MCF 10A (cell line): ENCODE measurements at regions not wholly inside any gene's neighbourhood (a gene's known extent, or its start where the extent isn't known, plus 50 kb on each side); places are given as distances from the start of the nearest gene placed in this dataset.

Experiments used
- BruUV-seq: library from RNA; stranded (reverse); fragments of 400-500 nt; replicated peaks from 2 replicates; lab custom pipeline; 2021; lab: Mats Ljungman, UMichigan
- CTCF ChIA-PET: fragments of 300-600 bp; sonication (Branson Sonifier 250); formaldehyde crosslinking; extraction: SDS; loops from one replicate; lab custom pipeline; 2021; ENCODE audit warnings: antibody characterized with exemption, inconsistent platforms; lab: Yijun Ruan, JAX
- POLR2A ChIA-PET: fragments of 300-600, 350-650 bp; sonication (Branson Sonifier 250); formaldehyde crosslinking; extraction: SDS; loops from one replicate; lab custom pipeline; 2020; ENCODE audit warnings: antibody characterized with exemption, inconsistent platforms; lab: Yijun Ruan, JAX
- DNase-seq: peaks from one replicate; pipeline ENCODE4 v3.0.0-alpha.2; 2018; ENCODE audit not compliant: unreplicated experiment
- H3K27ac Mint-ChIP-seq: one replicate; pipeline ENCODE4 v1.8.0; 2022; ENCODE audit warnings: mild to moderate bottlenecking, low read depth, mixed read lengths; ENCODE audit not compliant: unreplicated experiment
- H3K27me3 Mint-ChIP-seq: one replicate; pipeline ENCODE4 v1.8.0; 2022; ENCODE audit warnings: mixed read lengths; ENCODE audit not compliant: insufficient read depth, unreplicated experiment
- H3K36me3 Mint-ChIP-seq: one replicate; pipeline ENCODE4 v1.8.0; 2022; ENCODE audit warnings: mild to moderate bottlenecking, moderate library complexity, mixed read lengths; ENCODE audit not compliant: insufficient read depth, unreplicated experiment
- H3K4me1 Mint-ChIP-seq: one replicate; pipeline ENCODE4 v1.8.0; 2022; ENCODE audit warnings: mixed read lengths; ENCODE audit not compliant: insufficient read depth, unreplicated experiment
- H3K4me3 Mint-ChIP-seq: one replicate; pipeline ENCODE4 v1.8.0; 2022; ENCODE audit warnings: mild to moderate bottlenecking, moderate library complexity, mixed read lengths; ENCODE audit not compliant: unreplicated experiment
- H3K9me3 Mint-ChIP-seq: one replicate; pipeline ENCODE4 v1.8.0; 2022; ENCODE audit warnings: mixed read lengths; ENCODE audit not compliant: unreplicated experiment
- CTCF ChIP-seq: fragments of 200-600 bp; IDR thresholded peaks from one replicate; pipeline ENCODE4 v1.8.0; 2022; ENCODE audit warnings: antibody characterized with exemption, mild to moderate bottlenecking; ENCODE audit not compliant: unreplicated experiment
- intact Hi-C: fragments of 100-400 bp; cut with micrococcal nuclease; formaldehyde crosslinking; loops from 2 replicates; pipeline ENCODE4 v1.14.1; 2022

- no peak for TF ChIP-seq CTCF
- no peak overlapping the region for H3K27ac Mint-ChIP-seq
- no peak for DNase-seq
- intact Hi-C loops = no loop called here
- H3K27me3 Mint-ChIP-seq = peaks cover 9% of the 10 kb centered on the region
- H3K9me3 Mint-ChIP-seq = no peaks in the 10 kb centered on the region
- no peaks in the 10 kb centered on the region for H3K4me1 Mint-ChIP-seq
- no peaks in the 10 kb centered on the region for H3K36me3 Mint-ChIP-seq
- no peak overlapping the region for H3K4me3 Mint-ChIP-seq
- no TSS peak for BruUV-seq
- ChIA-PET POLR2A (no interaction called here), CTCF (interaction anchor here (0.6 kb wide), 2 partner anchors 237 to 399 kb away, joined by 3 to 5 read pairs; no protein-coding TSS in a partner anchor)
Observed at GRCh38 chr3:869734-870133, 223.1 kb upstream of the CNTN6 start.

- no peak for TF ChIP-seq CTCF
- CTCF ChIA-PET = no interaction called here
- H3K4me1 Mint-ChIP-seq = no peaks in the 10 kb centered on the region
- intact Hi-C loops = no loop called here
- H3K9me3 Mint-ChIP-seq = no peaks in the 10 kb centered on the region
- no peaks in the 10 kb centered on the region for H3K36me3 Mint-ChIP-seq
- no peak overlapping the region for H3K4me3 Mint-ChIP-seq
- POLR2A ChIA-PET = no interaction called here
- H3K27ac Mint-ChIP-seq = no peak overlapping the region
- DNase-seq = no peak
- H3K27me3 Mint-ChIP-seq = peaks cover 7% of the 10 kb centered on the region
- no TSS peak for BruUV-seq
Observed at GRCh38 chr3:871651-872050, 221.2 kb upstream of the CNTN6 start.

GRCh38 chr3:877001-877400 lies 215.8 kb upstream of the CNTN6 start:
- no TSS peak for BruUV-seq
- POLR2A ChIA-PET = no interaction called here
- no peaks in the 10 kb centered on the region for H3K27me3 Mint-ChIP-seq

GRCh38 chr3:878746-879145 lies 214.1 kb upstream of the CNTN6 start:
- intact Hi-C loops = no loop called here
- POLR2A ChIA-PET = no interaction called here
- H3K27me3 Mint-ChIP-seq = no peaks in the 10 kb centered on the region
- H3K9me3 Mint-ChIP-seq = no peaks in the 10 kb centered on the region
- no peaks in the 10 kb centered on the region for H3K36me3 Mint-ChIP-seq
- H3K4me1 Mint-ChIP-seq = no peaks in the 10 kb centered on the region
- BruUV-seq = no TSS peak
- CTCF ChIA-PET = interaction anchor here (0.9 kb wide), 1 partner anchor 19 kb away, joined by 6 read pairs; no protein-coding TSS in a partner anchor
- no peak for TF ChIP-seq CTCF
- H3K4me3 Mint-ChIP-seq = no peak overlapping the region
- H3K27ac Mint-ChIP-seq = no peak overlapping the region
- DNase-seq = no peak

More at GRCh38 chr3:877001-877400, 215.8 kb upstream of the CNTN6 start:
- intact Hi-C loops = no loop called here
- Mint-ChIP-seq H3K27ac (no peak overlapping the region), H3K4me3 (no peak overlapping the region), H3K4me1 (no peaks in the 10 kb centered on the region), H3K36me3 (no peaks in the 10 kb centered on the region), H3K9me3 (no peaks in the 10 kb centered on the region)
- CTCF ChIA-PET = no interaction called here
- DNase-seq = no peak
- TF ChIP-seq CTCF = no peak
